Left ventricle myocardium superior (tissue), 1 donor: ENCODE measurements at regions not wholly inside any gene's neighbourhood (a gene's known extent, or its start where the extent isn't known, plus 50 kb on each side); places are given as distances from the start of the nearest gene placed in this dataset.

Experiments used
- ATAC-seq: fragments of 200-7000 bp; cut with Tn5 transposase; one replicate; pipeline ENCODE4 v1.9.1; 2020; ENCODE audit warnings: mild to moderate bottlenecking, moderate library complexity
- DNase-seq: peaks from one replicate; pipeline ENCODE4 v3.0.0-alpha.2; 2020
- intact Hi-C: fragments of 100-400 bp; cut with micrococcal nuclease; formaldehyde crosslinking; loops from one replicate; pipeline ENCODE4 v1.11.0; 2022
- donor health status: DM: no; HTN: yes; CAD: no; lungs with severe emphysema.

- no peak for ATAC-seq
- intact Hi-C loops, result no loop called here
- DNase-seq, result no peak
Measured at GRCh38 chr19:5261156-5261890, 79.3 kb downstream of the PTPRS start.

GRCh38 chr19:5260381-5260967 lies 80.1 kb downstream of the PTPRS start:
- DNase-seq (no peak), ATAC-seq (no peak)
- intact Hi-C loops, result no loop called here

- intact Hi-C loops, result no loop called here
- ATAC-seq, result no peak
- no peak for DNase-seq
Measured at GRCh38 chr19:5259750-5260149, 80.9 kb downstream of the PTPRS start.

GRCh38 chr19:5257155-5258045 lies 83.2 kb downstream of the PTPRS start:
- ATAC-seq (no peak), DNase-seq (no peak)
- intact Hi-C loops, result no loop called here

- intact Hi-C loops, result no loop called here
- ATAC-seq (no peak), DNase-seq (no peak)
Measured at GRCh38 chr19:5255602-5256231, 84.9 kb downstream of the PTPRS start.

- DNase-seq, result no peak
- intact Hi-C loops, result no loop called here
- no peak for ATAC-seq
Measured at GRCh38 chr19:5254944-5255343, 85.7 kb downstream of the PTPRS start.

- DNase-seq, result no peak
- intact Hi-C loops, result no loop called here
- no peak for ATAC-seq
Measured at GRCh38 chr19:5254543-5254942, 86.1 kb downstream of the PTPRS start.

- ATAC-seq, result peak; percentile 61
- intact Hi-C loops, result no loop called here
- no peak for DNase-seq
Measured at GRCh38 chr19:5253406-5254110, 87.1 kb downstream of the PTPRS start.

GRCh38 chr19:5251096-5252065 lies 89.2 kb downstream of the PTPRS start:
- no peak for ATAC-seq
- no peak for DNase-seq
- intact Hi-C loops, result no loop called here

GRCh38 chr19:5250127-5250659 lies 90.4 kb downstream of the PTPRS start:
- intact Hi-C loops, result no loop called here
- DNase-seq, result peak; percentile 88
- peak; percentile 93 for ATAC-seq

GRCh38 chr19:5249526-5249925 lies 91.1 kb downstream of the PTPRS start:
- ATAC-seq (no peak), DNase-seq (no peak)
- intact Hi-C loops, result no loop called here

- intact Hi-C loops, result no loop called here
- DNase-seq, result no peak
- ATAC-seq, result no peak
Measured at GRCh38 chr19:5247957-5248705, 92.5 kb downstream of the PTPRS start.

- DNase-seq, result no peak
- ATAC-seq, result no peak
- intact Hi-C loops, result no loop called here
Measured at GRCh38 chr19:5246554-5247155, 94.0 kb downstream of the PTPRS start.

GRCh38 chr19:5245631-5246553 lies 94.7 kb downstream of the PTPRS start:
- DNase-seq (no peak), ATAC-seq (no peak)
- intact Hi-C loops, result no loop called here

GRCh38 chr19:5244351-5244750 lies 96.3 kb downstream of the PTPRS start:
- no peak for ATAC-seq
- no peak for DNase-seq
- intact Hi-C loops, result no loop called here

- DNase-seq, result no peak
- ATAC-seq, result peak; percentile 14
- intact Hi-C loops, result no loop called here
Measured at GRCh38 chr19:5243878-5244277, 96.7 kb downstream of the PTPRS start.
